ENCODE measurements at regions not wholly inside any gene's neighbourhood (a gene's known extent, or its start where the extent isn't known, plus 50 kb on each side); places are given as distances from the start of the nearest gene placed in this dataset.
"Not testable (repeated sequence)": the region's sequence is repeated elsewhere in the genome, so short reads cannot be mapped to it uniquely, and the experiment has no call there.

DNA sequence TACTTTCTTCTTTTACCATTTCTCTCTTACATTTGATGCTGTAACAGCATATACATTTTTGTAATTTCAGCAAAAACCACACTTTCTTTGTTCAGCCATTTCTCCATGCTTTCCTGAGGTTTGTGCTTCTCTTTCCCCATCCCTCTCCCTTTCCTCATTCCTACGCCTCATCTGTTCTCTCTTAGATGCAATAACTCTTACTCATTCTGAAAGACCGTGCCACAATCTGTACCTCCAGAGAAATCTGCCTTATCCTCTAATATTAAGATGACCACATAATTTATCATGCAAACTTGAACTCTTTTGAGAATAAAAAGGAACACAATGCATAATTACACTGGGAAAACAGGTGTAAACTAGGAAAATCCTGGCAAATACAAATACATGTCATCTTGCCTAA lies 588.9 kb downstream of the JRKL start:
- H3K9me3 ChIP-seq (ENCODE audit: control insufficient read depth in 3 of 3, low read length in 3 of 3): no peaks in the 10 kb centered on the region
- no peak overlapping the region for H3K27ac ChIP-seq (ENCODE audit: low read depth, low read length)
- H3K27me3 ChIP-seq (ENCODE audit: control insufficient read depth in 3 of 3, insufficient read depth in 3 of 3, low read length in 3 of 3): no peaks in the 10 kb centered on the region
- no peak overlapping the region for H3K9ac ChIP-seq (ENCODE audit: low read depth in 1 of 3, low read length in 3 of 3)
- no peaks in the 10 kb centered on the region for H3K36me3 ChIP-seq (ENCODE audit: control insufficient read depth in 3 of 3, insufficient read depth in 3 of 3, low read length in 3 of 3)
- no peak overlapping the region for H3K4me3 ChIP-seq (ENCODE audit: low read length in 3 of 3)
- H3K4me1 ChIP-seq (ENCODE audit: control insufficient read depth in 3 of 3, insufficient read depth in 3 of 3, low read length in 3 of 3): no peaks in the 10 kb centered on the region

DNA sequence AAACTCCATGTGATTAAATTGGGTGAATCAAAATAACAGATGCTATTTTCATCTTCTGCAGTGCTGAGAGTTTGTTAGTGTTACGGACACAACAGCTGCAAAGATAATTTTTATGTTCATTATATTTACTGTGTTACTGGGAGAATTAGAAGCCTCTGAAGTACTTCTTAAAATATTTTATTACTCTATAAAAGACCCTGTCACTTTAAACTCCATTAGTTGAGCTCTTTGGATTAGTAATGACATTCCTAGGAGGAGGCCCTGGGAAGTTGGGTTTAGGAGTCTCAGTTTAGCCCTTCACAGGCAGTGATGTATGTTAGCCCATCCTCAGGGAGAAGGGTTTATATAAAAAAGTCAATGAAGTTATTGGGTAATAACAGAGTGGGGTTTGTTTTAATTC lies 596.7 kb downstream of the JRKL start:
- no peak overlapping the region for H3K27ac ChIP-seq (ENCODE audit: low read depth, low read length)
- H3K36me3 ChIP-seq (ENCODE audit: control insufficient read depth in 3 of 3, insufficient read depth in 3 of 3, low read length in 3 of 3): no peaks in the 10 kb centered on the region
- no peaks in the 10 kb centered on the region for H3K4me1 ChIP-seq (ENCODE audit: control insufficient read depth in 3 of 3, insufficient read depth in 3 of 3, low read length in 3 of 3)
- H3K27me3 ChIP-seq (ENCODE audit: control insufficient read depth in 3 of 3, insufficient read depth in 3 of 3, low read length in 3 of 3): no peaks in the 10 kb centered on the region
- no peak overlapping the region for H3K9ac ChIP-seq (ENCODE audit: low read depth in 1 of 3, low read length in 3 of 3)
- H3K9me3 ChIP-seq (ENCODE audit: control insufficient read depth in 3 of 3, low read length in 3 of 3): no peaks in the 10 kb centered on the region
- no peak overlapping the region for H3K4me3 ChIP-seq (ENCODE audit: low read length in 3 of 3)

DNA sequence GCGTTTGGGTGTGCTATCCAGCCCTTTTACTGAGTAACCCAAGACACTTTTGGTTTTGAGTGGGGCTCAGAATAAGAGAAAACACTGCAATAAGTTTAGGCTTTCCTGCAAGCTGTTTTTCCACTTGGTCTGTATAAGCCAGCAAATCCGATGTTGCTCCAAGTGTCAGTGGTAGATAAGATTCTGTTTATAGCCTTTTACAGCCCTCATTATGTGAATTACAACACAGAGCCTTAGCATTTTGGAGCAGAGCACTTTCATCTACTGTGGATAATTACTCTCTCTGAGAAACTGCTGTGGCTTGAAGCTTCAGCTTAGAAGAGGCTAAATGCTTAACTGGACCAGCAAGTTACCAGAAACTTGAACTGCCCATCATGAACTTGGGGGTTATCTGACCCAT lies 601.1 kb downstream of the JRKL start:
- no peaks in the 10 kb centered on the region for H3K27me3 ChIP-seq (ENCODE audit: control insufficient read depth in 3 of 3, insufficient read depth in 3 of 3, low read length in 3 of 3)
- H3K27ac ChIP-seq (ENCODE audit: low read depth, low read length): no peak overlapping the region
- H3K36me3 ChIP-seq (ENCODE audit: control insufficient read depth in 3 of 3, insufficient read depth in 3 of 3, low read length in 3 of 3): no peaks in the 10 kb centered on the region
- H3K4me3 ChIP-seq (ENCODE audit: low read length in 3 of 3): no peak overlapping the region
- no peaks in the 10 kb centered on the region for H3K9me3 ChIP-seq (ENCODE audit: control insufficient read depth in 3 of 3, low read length in 3 of 3)
- no peaks in the 10 kb centered on the region for H3K4me1 ChIP-seq (ENCODE audit: control insufficient read depth in 3 of 3, insufficient read depth in 3 of 3, low read length in 3 of 3)
- no peak overlapping the region for H3K9ac ChIP-seq (ENCODE audit: low read depth in 1 of 3, low read length in 3 of 3)

DNA sequence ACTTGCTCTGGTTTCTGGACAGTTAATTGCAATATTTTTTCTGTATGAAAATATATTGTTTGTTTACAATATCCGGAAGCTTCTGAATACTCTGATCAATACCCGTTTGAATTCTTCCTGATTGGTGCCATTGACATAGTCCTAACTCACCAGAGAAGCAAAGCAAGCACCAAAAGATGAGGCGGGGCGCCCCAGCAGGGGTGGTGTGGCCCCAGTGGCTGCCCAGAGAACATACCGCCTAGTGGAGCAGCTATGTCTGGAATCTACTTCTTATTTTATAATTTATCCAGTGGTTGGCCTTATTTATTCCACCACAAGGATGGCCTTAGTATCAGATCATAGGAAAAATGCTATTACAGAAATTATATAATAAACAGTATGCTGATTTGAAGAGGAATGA lies 610.7 kb downstream of the JRKL start:
- H3K27ac ChIP-seq (ENCODE audit: low read depth, low read length): no peak overlapping the region
- H3K4me3 ChIP-seq (ENCODE audit: low read length in 3 of 3): no peak overlapping the region
- H3K9ac ChIP-seq (ENCODE audit: low read depth in 1 of 3, low read length in 3 of 3): no peak overlapping the region
- H3K36me3 ChIP-seq (ENCODE audit: control insufficient read depth in 3 of 3, insufficient read depth in 3 of 3, low read length in 3 of 3): no peaks in the 10 kb centered on the region
- no peaks in the 10 kb centered on the region for H3K27me3 ChIP-seq (ENCODE audit: control insufficient read depth in 3 of 3, insufficient read depth in 3 of 3, low read length in 3 of 3)
- H3K4me1 ChIP-seq (ENCODE audit: control insufficient read depth in 3 of 3, insufficient read depth in 3 of 3, low read length in 3 of 3): no peaks in the 10 kb centered on the region
- H3K9me3 ChIP-seq (ENCODE audit: control insufficient read depth in 3 of 3, low read length in 3 of 3): no peaks in the 10 kb centered on the region

DNA sequence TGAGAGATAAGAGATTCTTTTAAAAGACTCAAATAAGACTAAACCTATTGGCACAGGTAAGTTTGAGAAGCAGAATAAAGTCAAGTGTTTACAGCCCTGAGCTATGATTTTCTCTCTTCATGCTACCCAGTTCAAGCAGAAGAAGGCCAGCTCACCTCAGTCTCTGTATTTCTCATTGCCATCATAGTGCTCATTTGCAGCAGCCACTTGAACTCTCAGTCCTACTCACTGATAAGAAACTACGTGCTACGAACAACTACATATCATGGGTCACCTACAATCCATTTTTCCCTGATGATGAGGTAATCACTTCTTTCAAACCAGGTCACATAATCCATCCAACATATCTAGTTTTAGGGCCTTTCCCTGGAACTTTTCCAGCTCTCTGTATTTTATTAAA lies 617.5 kb downstream of the JRKL start:
- Histone ChIP-seq H3K4me1 (ENCODE audit: control insufficient read depth in 3 of 3, insufficient read depth in 3 of 3, low read length in 3 of 3) (no peaks in the 10 kb centered on the region), H3K4me3 (ENCODE audit: low read length in 3 of 3) (no peak overlapping the region), H3K9ac (ENCODE audit: low read depth in 1 of 3, low read length in 3 of 3) (no peak overlapping the region), H3K27ac (ENCODE audit: low read depth, low read length) (no peak overlapping the region), H3K27me3 (ENCODE audit: control insufficient read depth in 3 of 3, insufficient read depth in 3 of 3, low read length in 3 of 3) (no peaks in the 10 kb centered on the region), H3K36me3 (ENCODE audit: control insufficient read depth in 3 of 3, insufficient read depth in 3 of 3, low read length in 3 of 3) (no peaks in the 10 kb centered on the region), H3K9me3 (ENCODE audit: control insufficient read depth in 3 of 3, low read length in 3 of 3) (no peaks in the 10 kb centered on the region)

DNA sequence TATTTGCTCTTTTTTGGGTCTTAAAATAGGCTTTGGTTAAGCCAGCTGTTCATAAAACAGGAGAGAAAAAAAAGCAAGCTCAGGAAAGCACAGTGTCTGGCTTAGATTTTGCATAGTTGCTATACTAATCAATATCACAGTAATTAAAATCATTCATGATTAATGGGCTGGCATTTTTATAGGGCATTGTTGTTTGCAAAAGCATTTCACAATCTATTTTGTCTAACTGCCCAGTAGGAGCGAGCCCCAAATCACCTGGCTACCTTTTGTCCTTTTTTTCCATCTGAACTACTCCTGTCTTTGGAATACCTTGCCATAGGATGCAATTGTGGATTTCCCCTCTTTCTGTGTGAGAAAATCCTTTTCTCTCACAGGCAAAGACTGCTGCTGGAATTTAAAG lies 619.8 kb downstream of the JRKL start:
- no peaks in the 10 kb centered on the region for H3K36me3 ChIP-seq (ENCODE audit: control insufficient read depth in 3 of 3, insufficient read depth in 3 of 3, low read length in 3 of 3)
- no peak overlapping the region for H3K4me3 ChIP-seq (ENCODE audit: low read length in 3 of 3)
- no peaks in the 10 kb centered on the region for H3K27me3 ChIP-seq (ENCODE audit: control insufficient read depth in 3 of 3, insufficient read depth in 3 of 3, low read length in 3 of 3)
- no peaks in the 10 kb centered on the region for H3K9me3 ChIP-seq (ENCODE audit: control insufficient read depth in 3 of 3, low read length in 3 of 3)
- H3K27ac ChIP-seq (ENCODE audit: low read depth, low read length): no peak overlapping the region
- H3K9ac ChIP-seq (ENCODE audit: low read depth in 1 of 3, low read length in 3 of 3): no peak overlapping the region
- no peaks in the 10 kb centered on the region for H3K4me1 ChIP-seq (ENCODE audit: control insufficient read depth in 3 of 3, insufficient read depth in 3 of 3, low read length in 3 of 3)

DNA sequence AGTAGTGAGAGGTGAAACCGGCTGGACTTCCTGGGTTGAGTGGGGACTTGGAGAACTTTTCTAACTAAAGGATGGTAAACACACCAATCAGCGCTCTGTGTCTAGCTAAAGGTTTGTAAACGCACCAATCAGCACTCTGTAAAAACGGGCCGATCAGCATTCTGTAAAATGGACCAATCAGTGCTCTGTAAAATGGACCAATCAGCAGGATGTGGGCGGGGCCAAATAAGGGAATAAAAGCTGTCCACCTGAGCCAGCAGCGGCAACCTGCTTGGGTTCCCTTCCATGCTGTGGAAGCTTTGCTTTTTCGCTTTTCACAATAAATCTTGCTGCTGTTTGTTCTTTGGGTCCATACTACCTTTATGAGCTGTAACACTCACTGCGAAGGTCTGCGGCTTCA lies 621.2 kb downstream of the JRKL start:
- not testable (repeated sequence) for H3K4me1 ChIP-seq (ENCODE audit: control insufficient read depth in 3 of 3, insufficient read depth in 3 of 3, low read length in 3 of 3)

DNA sequence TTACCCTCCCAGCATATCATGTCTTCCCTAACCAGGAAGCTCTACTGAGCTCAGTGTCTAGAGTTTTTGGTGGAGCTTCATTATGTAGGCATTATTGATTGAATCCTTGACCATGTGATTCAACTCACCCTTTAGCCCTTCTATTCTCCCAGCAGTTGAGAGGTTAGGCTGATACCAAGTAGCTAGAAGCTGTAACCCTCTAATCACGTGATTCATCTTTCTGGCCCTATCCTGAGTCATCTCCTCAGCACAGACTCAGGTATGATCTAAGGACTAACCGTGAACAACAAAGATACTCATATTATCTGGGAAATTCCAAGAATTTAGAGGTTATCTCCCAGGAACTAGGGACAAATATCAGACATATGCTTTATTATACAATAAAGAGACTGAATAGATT lies 625.5 kb downstream of the JRKL start:
- Histone ChIP-seq H3K4me1 (ENCODE audit: control insufficient read depth in 3 of 3, insufficient read depth in 3 of 3, low read length in 3 of 3) (no peaks in the 10 kb centered on the region), H3K9ac (ENCODE audit: low read depth in 1 of 3, low read length in 3 of 3) (no peak overlapping the region), H3K27ac (ENCODE audit: low read depth, low read length) (no peak overlapping the region), H3K9me3 (ENCODE audit: control insufficient read depth in 3 of 3, low read length in 3 of 3) (no peaks in the 10 kb centered on the region), H3K27me3 (ENCODE audit: control insufficient read depth in 3 of 3, insufficient read depth in 3 of 3, low read length in 3 of 3) (no peaks in the 10 kb centered on the region), H3K36me3 (ENCODE audit: control insufficient read depth in 3 of 3, insufficient read depth in 3 of 3, low read length in 3 of 3) (no peaks in the 10 kb centered on the region), H3K4me3 (ENCODE audit: low read length in 3 of 3) (no peak overlapping the region)

More for the DNA sequence above, 621.2 kb downstream of the JRKL start:
- H3K9me3 ChIP-seq (ENCODE audit: control insufficient read depth in 3 of 3, low read length in 3 of 3); H3K4me3 ChIP-seq (ENCODE audit: low read length in 3 of 3); H3K27ac ChIP-seq (ENCODE audit: low read depth, low read length); H3K36me3 ChIP-seq (ENCODE audit: control insufficient read depth in 3 of 3, insufficient read depth in 3 of 3, low read length in 3 of 3); H3K9ac ChIP-seq (ENCODE audit: low read depth in 1 of 3, low read length in 3 of 3); H3K27me3 ChIP-seq (ENCODE audit: control insufficient read depth in 3 of 3, insufficient read depth in 3 of 3, low read length in 3 of 3): not testable (repeated sequence)

DNA sequence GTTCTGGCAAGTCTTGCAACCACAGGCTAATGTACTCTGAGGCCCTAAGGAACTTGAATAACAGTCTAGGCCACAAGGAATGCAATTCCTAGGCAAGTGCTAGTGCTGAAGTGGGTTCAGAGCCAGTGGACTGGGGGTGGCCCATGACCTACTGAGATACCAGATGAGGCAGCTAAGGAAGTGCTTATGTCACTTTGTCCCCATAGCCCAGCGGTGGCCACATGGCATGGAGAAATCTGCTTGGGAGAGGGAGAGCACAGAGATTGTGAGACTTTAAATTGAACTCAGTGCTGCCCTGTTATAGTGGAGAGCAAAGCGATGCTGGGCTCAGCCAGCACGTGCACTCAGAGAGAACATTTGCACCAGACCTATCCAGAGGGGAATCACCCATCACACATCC lies 629.5 kb downstream of the JRKL start:
- no peaks in the 10 kb centered on the region for H3K27me3 ChIP-seq (ENCODE audit: control insufficient read depth in 3 of 3, insufficient read depth in 3 of 3, low read length in 3 of 3)
- no peak overlapping the region for H3K9ac ChIP-seq (ENCODE audit: low read depth in 1 of 3, low read length in 3 of 3)
- no peaks in the 10 kb centered on the region for H3K9me3 ChIP-seq (ENCODE audit: control insufficient read depth in 3 of 3, low read length in 3 of 3)
- H3K36me3 ChIP-seq (ENCODE audit: control insufficient read depth in 3 of 3, insufficient read depth in 3 of 3, low read length in 3 of 3): no peaks in the 10 kb centered on the region
- H3K4me3 ChIP-seq (ENCODE audit: low read length in 3 of 3): no peak overlapping the region
- no peak overlapping the region for H3K27ac ChIP-seq (ENCODE audit: low read depth, low read length)
- H3K4me1 ChIP-seq (ENCODE audit: control insufficient read depth in 3 of 3, insufficient read depth in 3 of 3, low read length in 3 of 3): no peaks in the 10 kb centered on the region

DNA sequence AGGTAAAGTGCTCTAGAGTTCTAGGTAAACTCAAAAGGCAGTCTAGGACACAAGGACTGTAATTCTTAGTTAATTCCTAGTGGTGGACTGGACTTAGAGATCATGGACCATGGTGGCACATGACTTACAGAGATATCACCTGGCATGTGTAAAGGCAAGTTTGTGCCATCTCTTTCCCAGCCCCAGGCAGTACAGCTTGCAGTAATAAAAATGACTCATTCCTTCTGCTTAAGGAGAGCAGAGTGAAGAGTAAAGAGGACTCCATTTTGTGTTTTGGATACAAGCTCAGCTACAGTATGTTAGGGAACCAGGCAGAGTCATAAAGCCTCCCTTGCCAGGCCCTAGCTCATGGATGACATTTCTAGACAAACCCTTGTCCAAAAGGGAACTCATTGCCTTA lies 629.9 kb downstream of the JRKL start:
- Histone ChIP-seq H3K9ac (ENCODE audit: low read depth in 1 of 3, low read length in 3 of 3) (no peak overlapping the region), H3K4me3 (ENCODE audit: low read length in 3 of 3) (no peak overlapping the region), H3K4me1 (ENCODE audit: control insufficient read depth in 3 of 3, insufficient read depth in 3 of 3, low read length in 3 of 3) (no peaks in the 10 kb centered on the region), H3K36me3 (ENCODE audit: control insufficient read depth in 3 of 3, insufficient read depth in 3 of 3, low read length in 3 of 3) (no peaks in the 10 kb centered on the region), H3K27me3 (ENCODE audit: control insufficient read depth in 3 of 3, insufficient read depth in 3 of 3, low read length in 3 of 3) (no peaks in the 10 kb centered on the region), H3K27ac (ENCODE audit: low read depth, low read length) (no peak overlapping the region), H3K9me3 (ENCODE audit: control insufficient read depth in 3 of 3, low read length in 3 of 3) (no peaks in the 10 kb centered on the region)

DNA sequence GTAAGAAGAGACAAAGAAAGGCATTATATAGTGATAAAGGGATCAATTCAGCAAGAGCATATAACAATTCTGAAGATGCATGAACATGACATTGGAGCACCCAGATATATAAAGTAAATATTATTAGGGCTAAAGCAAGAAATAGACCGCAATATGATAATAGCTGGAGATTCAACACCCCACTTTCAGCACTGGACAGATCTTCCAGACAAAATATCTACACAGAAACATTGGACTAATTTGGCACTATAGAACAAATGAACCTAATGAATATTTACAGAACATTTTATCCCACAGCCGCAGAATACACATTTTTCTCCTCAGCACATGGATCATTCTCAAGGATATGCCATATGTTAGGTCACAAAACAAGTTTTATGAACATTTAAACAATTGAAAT lies 633.1 kb downstream of the JRKL start:
- Histone ChIP-seq H3K36me3 (ENCODE audit: control insufficient read depth in 3 of 3, insufficient read depth in 3 of 3, low read length in 3 of 3) (no peaks in the 10 kb centered on the region), H3K9ac (ENCODE audit: low read depth in 1 of 3, low read length in 3 of 3) (no peak overlapping the region), H3K4me1 (ENCODE audit: control insufficient read depth in 3 of 3, insufficient read depth in 3 of 3, low read length in 3 of 3) (no peaks in the 10 kb centered on the region), H3K27ac (ENCODE audit: low read depth, low read length) (no peak overlapping the region), H3K27me3 (ENCODE audit: control insufficient read depth in 3 of 3, insufficient read depth in 3 of 3, low read length in 3 of 3) (no peaks in the 10 kb centered on the region), H3K9me3 (ENCODE audit: control insufficient read depth in 3 of 3, low read length in 3 of 3) (no peaks in the 10 kb centered on the region), H3K4me3 (ENCODE audit: low read length in 3 of 3) (no peak overlapping the region)

Measured in skeletal muscle tissue (tissue), 3 donors.